H9 (cell line): ENCODE measurements at regions not wholly inside any gene's neighbourhood (a gene's known extent, or its start where the extent isn't known, plus 50 kb on each side); places are given as distances from the start of the nearest gene placed in this dataset.

ENCODE experiments used
- DNase-seq: peaks from one replicate; pipeline ENCODE4 v3.0.0-alpha.2; 2017
- H2AFZ ChIP-seq: one replicate; pipeline ENCODE4 v1.6.1; 2013; ENCODE audit warnings: mild to moderate bottlenecking, low read length, control low read depth, moderate library complexity
- H2AK5ac ChIP-seq: 2 replicates; pipeline ENCODE4 v1.6.1; 2013; ENCODE audit warnings: low read length, control low read depth, mixed read lengths; ENCODE audit not compliant: insufficient read length
- H2BK120ac ChIP-seq: one replicate; pipeline ENCODE4 v1.6.1; 2013; ENCODE audit warnings: low read depth, mild to moderate bottlenecking, low read length, control low read depth, inconsistent platforms; ENCODE audit not compliant: poor library complexity, severe bottlenecking
- H2BK12ac ChIP-seq: 2 replicates; pipeline ENCODE4 v1.6.1; 2013; ENCODE audit warnings: low read length, control low read depth, mixed read lengths, low read depth; ENCODE audit not compliant: insufficient read length
- H2BK15ac ChIP-seq: 2 replicates; pipeline ENCODE4 v1.6.1; 2013; ENCODE audit warnings: low read depth, low read length, control low read depth
- H2BK20ac ChIP-seq: one replicate; pipeline ENCODE4 v1.6.1; 2013; ENCODE audit warnings: low read depth, mild to moderate bottlenecking, low read length, control low read depth, inconsistent platforms; ENCODE audit not compliant: poor library complexity, severe bottlenecking
- H2BK5ac ChIP-seq: 2 replicates; pipeline ENCODE4 v1.6.1; 2013; ENCODE audit warnings: low read length, control low read depth, mixed read lengths; ENCODE audit not compliant: insufficient read length
- H3K14ac ChIP-seq: 2 replicates; pipeline ENCODE4 v1.6.1; 2013; ENCODE audit warnings: low read length, control low read depth; ENCODE audit not compliant: insufficient read depth
- H3K18ac ChIP-seq: 2 replicates; pipeline ENCODE4 v1.6.1; 2013; ENCODE audit warnings: low read depth, mild to moderate bottlenecking, mixed read lengths, low read length, control low read depth; ENCODE audit not compliant: insufficient read length
- H3K23ac ChIP-seq: 2 replicates; pipeline ENCODE4 v1.6.1; 2013; ENCODE audit warnings: low read length, control low read depth, mixed read lengths, low read depth; ENCODE audit not compliant: insufficient read length
- H3K23me2 ChIP-seq: 2 replicates; pipeline ENCODE4 v1.6.1; 2013; ENCODE audit warnings: low read depth, mild to moderate bottlenecking, mixed read lengths, low read length, control low read depth; ENCODE audit not compliant: insufficient read length, poor library complexity, severe bottlenecking
- H3K27ac ChIP-seq: 2 replicates; pipeline ENCODE4 v1.5.1; 2013; ENCODE audit warnings: low read length, control low read depth, mixed read lengths, low read depth; ENCODE audit not compliant: insufficient read length
- H3K27me3 ChIP-seq: 2 replicates; pipeline ENCODE4 v1.6.1; 2013; ENCODE audit warnings: low read length, control low read depth, inconsistent platforms; ENCODE audit not compliant: insufficient read depth
- H3K4ac ChIP-seq: 2 replicates; pipeline ENCODE4 v1.6.1; 2013; ENCODE audit warnings: low read depth, mild to moderate bottlenecking, control low read depth, inconsistent platforms, low read length, moderate library complexity
- H3K4me1 ChIP-seq: 2 replicates; pipeline ENCODE4 v1.6.1; 2013; ENCODE audit warnings: low read length, control low read depth, inconsistent platforms; ENCODE audit not compliant: insufficient read depth
- H3K4me2 ChIP-seq: 2 replicates; pipeline ENCODE4 v1.6.1; 2013; ENCODE audit warnings: low read length, control low read depth, mixed read lengths; ENCODE audit not compliant: insufficient read length, insufficient read depth
- H3K56ac ChIP-seq: 2 replicates; pipeline ENCODE4 v1.6.1; 2013; ENCODE audit warnings: low read depth, mild to moderate bottlenecking, mixed read lengths, low read length, control low read depth; ENCODE audit not compliant: insufficient read length
- H3K79me1 ChIP-seq: 2 replicates; pipeline ENCODE4 v1.6.1; 2013; ENCODE audit warnings: low read depth, mild to moderate bottlenecking, moderate library complexity, low read length, control low read depth, inconsistent platforms; ENCODE audit not compliant: insufficient read depth, poor library complexity, severe bottlenecking
- H3K79me2 ChIP-seq: 2 replicates; pipeline ENCODE4 v1.6.1; 2013; ENCODE audit warnings: low read length, control low read depth, inconsistent platforms; ENCODE audit not compliant: insufficient read depth
- H3K9ac ChIP-seq: 2 replicates; pipeline ENCODE4 v1.6.1; 2013; ENCODE audit warnings: low read length, control low read depth, mixed read lengths; ENCODE audit not compliant: insufficient read length; ENCODE audit errors: extremely low read depth
- H3K9me3 ChIP-seq: one replicate; pipeline ENCODE4 v1.6.1; 2013; ENCODE audit warnings: low read depth, low read length, inconsistent platforms; ENCODE audit not compliant: control insufficient read depth
- H3T11ph ChIP-seq: one replicate; pipeline ENCODE4 v1.6.1; 2013; ENCODE audit warnings: mild to moderate bottlenecking, low read length, control low read depth, inconsistent platforms
- H4K20me1 ChIP-seq: one replicate; pipeline ENCODE4 v1.6.1; 2013; ENCODE audit not compliant: control insufficient read depth, insufficient read length, insufficient read depth
- H4K5ac ChIP-seq: 2 replicates; pipeline ENCODE4 v1.6.1; 2013; ENCODE audit warnings: low read depth, mild to moderate bottlenecking, mixed read lengths, low read length, control low read depth; ENCODE audit not compliant: insufficient read length
- H4K8ac ChIP-seq: replicated peaks from 2 replicates; pipeline ENCODE4 v1.6.1; 2013; ENCODE audit warnings: low read length, control low read depth, mixed read lengths, low read depth; ENCODE audit not compliant: insufficient read length
- H4K91ac ChIP-seq: 2 replicates; pipeline ENCODE4 v1.6.1; 2013; ENCODE audit warnings: low read depth, mild to moderate bottlenecking, moderate library complexity, mixed read lengths, low read length, control low read depth; ENCODE audit not compliant: insufficient read length
- H3K27ac Mint-ChIP-seq, 3 experiments: 2 replicates in 2 of 3; 3 replicates in 1 of 3; pipeline ENCODE4 v1.8.0; 2020 to 2021; ENCODE audit warnings: mixed read lengths in 3 of 3, mild to moderate bottlenecking in 1 of 3, moderate library complexity in 1 of 3
- H3K27me3 Mint-ChIP-seq: 2 replicates; pipeline ENCODE4 v1.8.0; 2021; ENCODE audit warnings: low read depth, mild to moderate bottlenecking, moderate library complexity, mixed read lengths
- H3K36me3 Mint-ChIP-seq, 3 experiments: 2 replicates in 2 of 3; 3 replicates in 1 of 3; pipeline ENCODE4 v1.8.0; 2020 to 2021; ENCODE audit warnings: low read depth in 3 of 3, mixed read lengths in 3 of 3; ENCODE audit not compliant: insufficient read depth in 1 of 3
- H3K4me1 Mint-ChIP-seq, 2 experiments: 2 replicates each; pipeline ENCODE4 v1.8.0; 2020; ENCODE audit warnings: mixed read lengths in 2 of 2
- H3K4me3 Mint-ChIP-seq, 2 experiments: 2 replicates in 1 of 2; 3 replicates in 1 of 2; pipeline ENCODE4 v1.8.0; 2020 to 2021; ENCODE audit warnings: mild to moderate bottlenecking in 2 of 2, mixed read lengths in 2 of 2, moderate library complexity in 1 of 2
- H3K9me3 Mint-ChIP-seq, 2 experiments: 2 replicates in 1 of 2; 3 replicates in 1 of 2; pipeline ENCODE4 v1.8.0; 2020; ENCODE audit warnings: mild to moderate bottlenecking in 2 of 2, mixed read lengths in 2 of 2, moderate library complexity in 1 of 2
- CTCF ChIP-seq: fragments of 200-600 bp; sonication (generic); conservative IDR thresholded peaks from 3 replicates; pipeline ENCODE4 v1.8.0; 2021; ENCODE audit warnings: antibody characterized with exemption, mild to moderate bottlenecking
- WGBS: extraction: QIAGEN DNeasy Blood & Tissue Kit; methylation state at CpG from one replicate; pipeline ENCODE4 v1.1.7; 2013; ENCODE audit warnings: missing lambda C conversion rate, low lambda C conversion rate, mixed read lengths; ENCODE audit not compliant: insufficient read length; ENCODE audit errors: extremely low coverage; 5-methylcytosine and 5-hydroxymethylcytosine counted together

- Histone ChIP-seq H2BK20ac (no peak overlapping the region), H3K79me1 (no peaks in the 10 kb centered on the region), H3K23me2 (no peaks in the 10 kb centered on the region), H2BK5ac (no peak overlapping the region), H4K5ac (no peak overlapping the region), H3K56ac (no peak overlapping the region), H2BK12ac (no peak overlapping the region), H3K14ac (no peak overlapping the region), H3T11ph (no peak overlapping the region), H2AK5ac (no peak overlapping the region), H3K27ac (no peak overlapping the region), H3K4me2 (no peak overlapping the region), H2BK15ac (no peak overlapping the region), H3K79me2 (no peaks in the 10 kb centered on the region), H3K9me3 (no peaks in the 10 kb centered on the region), H4K20me1 (no peaks in the 10 kb centered on the region), H4K91ac (no peak overlapping the region), H3K9ac (no peak overlapping the region), H3K23ac (no peak overlapping the region), H2AFZ (no peak overlapping the region), H4K8ac (no peak overlapping the region), H3K4me1 (no peaks in the 10 kb centered on the region), H3K4ac (no peak overlapping the region), H2BK120ac (no peak overlapping the region), H3K18ac (no peak overlapping the region), H3K27me3 (no peaks in the 10 kb centered on the region)
- Mint-ChIP-seq H3K27ac (no peak overlapping the region), H3K27me3 (peaks cover 50% of the 10 kb centered on the region), H3K9me3 (no peaks in the 10 kb centered on the region; a peak in 1 of 5 replicates), H3K4me1 (peaks cover 8 to 11% of the 10 kb centered on the region in 2 experiments; a peak in 2 of 4 replicates), H3K4me3 (no peak overlapping the region), H3K36me3 (no peaks in the 10 kb centered on the region)
- DNase-seq: no peak
- TF ChIP-seq CTCF: no peak
- no CpG with 5 or more reads among the region's 15 CpGs for WGBS
Measured at GRCh38 chr6:1042583-1043457, 269.1 kb upstream of the FOXQ1 start.
